Breast epithelium (tissue), 4 donors: ENCODE measurements at regions not wholly inside any gene's neighbourhood (a gene's known extent, or its start where the extent isn't known, plus 50 kb on each side); places are given as distances from the start of the nearest gene placed in this dataset.

Experiments
- DNase-seq, 2 donors: peaks; one replicate each; pipeline ENCODE4 v3.0.0-alpha.2; 2019; ENCODE audit warnings: low spot score in 2 of 2
- H3K27ac ChIP-seq, 2 donors: fragments of 200-600 bp; sonication (generic) in 1 of 2; one replicate each; pipeline ENCODE4 v1.5.1; 2016 to 2019; ENCODE audit warnings: mild to moderate bottlenecking in 1 of 2
- H3K27me3 ChIP-seq, 2 donors: fragments of 200-600 bp; sonication (generic) in 1 of 2; one replicate each; pipeline versions ENCODE4 v1.5.1 to v1.6.0; 2017 to 2019; ENCODE audit warnings: control low read depth in 1 of 2, mild to moderate bottlenecking in 1 of 2
- H3K36me3 ChIP-seq: fragments of 200-600 bp; one replicate; pipeline ENCODE4 v1.5.1; 2019
- H3K4me1 ChIP-seq, 2 donors: fragments of 200-600 bp; sonication (generic); one replicate each; pipeline ENCODE4 v1.5.1; 2016 to 2019; ENCODE audit warnings: control low read depth in 1 of 2
- H3K4me3 ChIP-seq, 3 donors: fragments of 200-600 bp; sonication (generic); 1 replicate in 2 of 3; 2 replicates in 1 of 3; pipeline ENCODE4 v1.5.1; 2016 to 2019; ENCODE audit warnings: mild to moderate bottlenecking in 3 of 3, moderate library complexity in 2 of 3
- H3K9me3 ChIP-seq, 2 donors: fragments of 200-600 bp; sonication (generic) in 1 of 2; one replicate each; pipeline ENCODE4 v1.5.1; 2016 to 2019; ENCODE audit warnings: control low read depth in 1 of 2
- POLR2A ChIP-seq: fragments of 450-650 bp; IDR thresholded peaks from one replicate; pipeline ENCODE4 v1.6.1; 2016; ENCODE audit warnings: antibody characterized with exemption, mild to moderate bottlenecking, moderate library complexity
- POLR2AphosphoS5 ChIP-seq, 3 donors: sonication (generic); formaldehyde crosslinking; IDR thresholded peaks; one replicate each; pipeline ENCODE4 v1.6.1; 2017; ENCODE audit warnings: antibody characterized with exemption in 3 of 3
- intact Hi-C: fragments of 100-400 bp; cut with DNase I; formaldehyde crosslinking; loops from one replicate; pipeline ENCODE4 v1.15.1; 2023; ENCODE audit warnings: low total_unique reads
- TF ChIP-seq, protein P1 (sequence below), 3 donors: fragments of 450-650 bp; IDR thresholded peaks; one replicate each; pipeline ENCODE4 v1.5.1; 2016 to 2017; ENCODE audit warnings: antibody characterized with exemption in 3 of 3, mild to moderate bottlenecking in 3 of 3, moderate library complexity in 3 of 3

DNA sequence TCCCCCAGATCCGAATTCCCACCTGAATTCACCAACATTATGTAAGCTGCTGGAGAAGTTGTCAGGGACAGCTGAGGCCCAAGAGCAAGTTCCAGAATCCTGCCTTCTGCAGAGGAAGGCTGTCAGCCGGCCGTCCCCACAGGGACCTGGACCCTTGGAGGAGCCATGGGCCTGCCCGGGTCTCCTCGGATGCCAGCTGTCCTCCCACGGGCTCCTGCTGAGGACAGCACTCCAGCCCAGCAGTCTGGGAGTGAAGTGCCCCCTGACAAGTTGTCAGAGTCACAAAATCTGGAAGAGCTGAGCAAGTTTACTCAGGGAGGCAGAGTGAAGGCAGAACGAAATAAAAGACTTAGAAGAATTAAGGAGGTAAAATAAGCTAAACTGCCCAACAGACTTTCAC lies 192.5 kb upstream of the DAPK1 start:
- H3K9me3 ChIP-seq = no peaks in the 10 kb centered on the region
- no peak overlapping the region for H3K27ac ChIP-seq
- intact Hi-C loops = no loop called here
- no peak for DNase-seq
- H3K4me3 ChIP-seq = no peak overlapping the region
- H3K36me3 ChIP-seq = no peaks in the 10 kb centered on the region
- H3K4me1 ChIP-seq = no peaks in the 10 kb centered on the region
- no peaks in the 10 kb centered on the region for H3K27me3 ChIP-seq
- TF ChIP-seq POLR2A = no peak

DNA sequence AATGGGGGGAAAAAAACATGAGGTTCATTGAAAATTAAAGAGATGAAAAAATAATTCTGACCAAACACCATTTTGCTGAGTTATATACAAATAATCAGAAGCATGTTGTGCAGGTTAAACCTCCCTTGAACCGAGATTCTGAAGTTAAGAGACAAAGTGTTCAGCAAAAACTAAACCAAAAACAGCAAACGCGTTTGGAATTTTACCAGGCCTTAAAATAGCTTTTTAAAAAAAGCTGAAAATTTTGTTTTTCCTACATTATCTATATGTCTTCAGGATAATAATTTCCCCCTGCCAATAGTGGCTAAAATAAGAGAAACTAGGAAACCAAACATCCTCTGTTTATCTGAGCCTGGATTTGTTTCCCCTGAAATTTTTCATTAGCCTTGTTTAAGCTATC lies 191.7 kb upstream of the DAPK1 start:
- H3K4me1 ChIP-seq = no peaks in the 10 kb centered on the region
- no peaks in the 10 kb centered on the region for H3K27me3 ChIP-seq
- intact Hi-C loops = no loop called here
- no peaks in the 10 kb centered on the region for H3K36me3 ChIP-seq
- no peak overlapping the region for H3K27ac ChIP-seq
- H3K9me3 ChIP-seq = no peaks in the 10 kb centered on the region
- TF ChIP-seq, protein P1, sequence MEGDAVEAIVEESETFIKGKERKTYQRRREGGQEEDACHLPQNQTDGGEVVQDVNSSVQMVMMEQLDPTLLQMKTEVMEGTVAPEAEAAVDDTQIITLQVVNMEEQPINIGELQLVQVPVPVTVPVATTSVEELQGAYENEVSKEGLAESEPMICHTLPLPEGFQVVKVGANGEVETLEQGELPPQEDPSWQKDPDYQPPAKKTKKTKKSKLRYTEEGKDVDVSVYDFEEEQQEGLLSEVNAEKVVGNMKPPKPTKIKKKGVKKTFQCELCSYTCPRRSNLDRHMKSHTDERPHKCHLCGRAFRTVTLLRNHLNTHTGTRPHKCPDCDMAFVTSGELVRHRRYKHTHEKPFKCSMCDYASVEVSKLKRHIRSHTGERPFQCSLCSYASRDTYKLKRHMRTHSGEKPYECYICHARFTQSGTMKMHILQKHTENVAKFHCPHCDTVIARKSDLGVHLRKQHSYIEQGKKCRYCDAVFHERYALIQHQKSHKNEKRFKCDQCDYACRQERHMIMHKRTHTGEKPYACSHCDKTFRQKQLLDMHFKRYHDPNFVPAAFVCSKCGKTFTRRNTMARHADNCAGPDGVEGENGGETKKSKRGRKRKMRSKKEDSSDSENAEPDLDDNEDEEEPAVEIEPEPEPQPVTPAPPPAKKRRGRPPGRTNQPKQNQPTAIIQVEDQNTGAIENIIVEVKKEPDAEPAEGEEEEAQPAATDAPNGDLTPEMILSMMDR (IDR thresholded peaks at IDR 0.05) = no peak
- DNase-seq = no peak
- H3K4me3 ChIP-seq = no peak overlapping the region

DNA sequence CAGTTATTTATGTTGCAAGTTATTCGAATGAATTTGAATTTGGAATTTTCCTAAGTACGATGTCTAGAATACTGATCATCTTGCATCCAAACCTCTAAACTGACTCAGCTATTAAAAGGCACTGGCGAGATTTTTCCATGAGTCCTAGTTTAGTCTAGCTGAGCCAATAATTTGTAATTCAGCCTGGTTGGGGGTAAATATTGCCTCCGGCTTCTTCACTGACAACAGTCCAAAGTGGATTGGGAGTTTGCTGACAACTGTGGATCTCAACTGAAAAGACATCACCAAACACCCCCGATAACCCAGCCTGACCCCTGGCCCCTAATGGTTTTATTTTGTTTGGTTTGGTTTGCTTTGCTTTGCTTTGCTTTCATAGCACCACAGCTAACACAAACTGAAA lies 189.8 kb upstream of the DAPK1 start:
- Histone ChIP-seq H3K4me3 (no peak overlapping the region), H3K9me3 (no peaks in the 10 kb centered on the region), H3K27ac (no peak overlapping the region), H3K4me1 (no peaks in the 10 kb centered on the region), H3K36me3 (no peaks in the 10 kb centered on the region), H3K27me3 (no peaks in the 10 kb centered on the region)
- DNase-seq = no peak
- TF ChIP-seq POLR2AphosphoS5 (IDR thresholded peaks at IDR 0.05) (no peak), POLR2A (no peak)
- TF ChIP-seq, protein P1 (IDR thresholded peaks at IDR 0.05) = no peak
- intact Hi-C loops = no loop called here

DNA sequence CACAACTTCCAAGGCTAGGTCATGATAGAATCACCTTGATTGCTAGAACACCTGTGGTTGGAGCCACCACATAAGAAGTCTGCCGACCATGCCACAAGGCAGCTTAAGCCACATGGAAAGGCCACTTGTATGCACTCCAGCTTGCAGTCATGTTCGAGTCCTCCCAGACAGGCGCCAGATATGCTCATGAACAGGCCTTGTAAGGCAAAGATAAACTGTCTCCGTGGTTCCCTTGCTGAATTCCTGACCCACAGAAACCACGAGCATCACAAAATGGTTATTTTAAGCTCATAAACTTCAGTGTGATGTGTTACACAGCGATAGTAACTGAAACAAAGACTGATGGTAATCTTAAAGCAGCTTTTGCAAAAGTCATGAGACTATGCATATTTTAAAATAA lies 188.4 kb upstream of the DAPK1 start:
- no peaks in the 10 kb centered on the region for H3K27me3 ChIP-seq
- no peaks in the 10 kb centered on the region for H3K4me1 ChIP-seq
- H3K9me3 ChIP-seq = no peaks in the 10 kb centered on the region
- H3K27ac ChIP-seq = no peak overlapping the region
- H3K36me3 ChIP-seq = no peaks in the 10 kb centered on the region
- TF ChIP-seq, protein P1 (IDR thresholded peaks at IDR 0.05) = no peak
- intact Hi-C loops = no loop called here
- no peak overlapping the region for H3K4me3 ChIP-seq
- no peak for DNase-seq

DNA sequence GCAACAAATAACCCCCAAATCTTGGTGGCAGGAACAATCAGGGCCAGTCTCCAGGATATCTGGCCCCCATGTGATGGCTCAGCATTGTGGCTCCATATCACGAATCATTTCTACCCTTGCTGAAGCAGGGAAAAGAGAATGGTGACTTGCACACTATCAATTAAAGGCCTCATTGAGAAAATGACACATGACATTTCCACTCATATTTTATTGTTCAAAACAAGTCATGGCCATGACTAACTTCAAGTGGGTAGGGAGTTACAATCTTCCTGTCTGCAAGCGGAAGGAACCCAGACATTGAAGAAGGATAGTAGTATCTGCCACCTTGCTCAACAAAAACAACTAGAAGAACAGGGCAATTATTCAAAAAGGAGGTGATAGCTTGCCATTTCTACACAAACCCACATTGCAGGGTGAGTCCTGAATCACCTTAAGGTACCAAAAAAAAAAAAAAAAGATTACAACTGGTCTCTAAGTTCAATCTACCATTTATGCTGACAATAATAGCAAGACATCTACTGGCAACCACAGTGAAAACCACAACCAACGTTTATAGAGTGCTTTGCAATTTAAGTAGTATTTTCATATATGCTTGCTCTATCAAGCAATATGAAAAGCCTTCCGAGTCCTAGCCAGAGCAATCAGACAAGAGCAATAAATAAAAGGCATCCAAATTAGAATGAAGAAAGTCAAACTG lies 186.7 kb upstream of the DAPK1 start:
- no peaks in the 10 kb centered on the region for H3K36me3 ChIP-seq
- no peak overlapping the region for H3K27ac ChIP-seq
- intact Hi-C loops = no loop called here
- no peaks in the 10 kb centered on the region for H3K4me1 ChIP-seq
- H3K4me3 ChIP-seq = no peak overlapping the region
- TF ChIP-seq POLR2AphosphoS5 (IDR thresholded peaks at IDR 0.05) = no peak
- no peak for TF ChIP-seq POLR2A
- TF ChIP-seq, protein P1 (IDR thresholded peaks at IDR 0.05) = no peak
- H3K9me3 ChIP-seq = peaks cover 0 to 8% of the 10 kb centered on the region in 2 donors
- no peaks in the 10 kb centered on the region for H3K27me3 ChIP-seq
- DNase-seq = no peak

DNA sequence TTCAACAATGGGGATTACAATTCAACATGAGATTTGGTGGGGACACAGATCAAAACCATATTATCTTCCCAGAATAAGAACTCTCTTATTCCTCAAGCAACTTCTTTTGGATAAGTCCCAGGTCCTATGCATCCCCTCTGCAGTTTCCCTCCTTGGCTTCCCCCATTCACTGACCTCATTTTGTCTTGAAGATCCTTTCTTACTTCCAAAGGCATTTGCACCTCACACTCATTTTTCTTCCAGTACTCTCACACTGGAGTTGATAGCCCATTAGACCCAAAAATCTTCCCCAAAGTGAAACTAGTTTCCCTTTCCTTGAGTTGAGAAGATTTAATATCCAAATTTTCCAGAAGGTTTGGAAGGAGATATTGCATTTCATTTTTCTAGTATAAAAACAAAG lies 178.0 kb upstream of the DAPK1 start:
- TF ChIP-seq, protein P1 (IDR thresholded peaks at IDR 0.05) = no peak
- TF ChIP-seq POLR2AphosphoS5 (IDR thresholded peaks at IDR 0.05) = no peak
- no peak for TF ChIP-seq POLR2A
- Histone ChIP-seq H3K4me3 (no peak overlapping the region), H3K27ac (no peak overlapping the region), H3K4me1 (no peaks in the 10 kb centered on the region), H3K36me3 (no peaks in the 10 kb centered on the region), H3K27me3 (no peaks in the 10 kb centered on the region), H3K9me3 (peaks cover 0 to 11% of the 10 kb centered on the region in 2 donors)
- intact Hi-C loops = no loop called here
- no peak for DNase-seq
